Skeletal muscle tissue (tissue), 3 donors: ENCODE measurements at regions not wholly inside any gene's neighbourhood (a gene's known extent, or its start where the extent isn't known, plus 50 kb on each side); places are given as distances from the start of the nearest gene placed in this dataset.

Experiments
- H3K27ac ChIP-seq: one replicate; pipeline ENCODE4 v1.7.0; 2013; ENCODE audit warnings: mild to moderate bottlenecking, low read depth, low read length, inconsistent platforms
- H3K27me3 ChIP-seq, 3 donors: one replicate each; pipeline ENCODE4 v1.7.0; 2013; ENCODE audit warnings: low read length in 3 of 3; ENCODE audit not compliant: control insufficient read depth in 3 of 3, insufficient read depth in 3 of 3
- H3K36me3 ChIP-seq, 3 donors: one replicate each; pipeline ENCODE4 v1.7.0; 2013; ENCODE audit warnings: low read length in 3 of 3; ENCODE audit not compliant: control insufficient read depth in 3 of 3, insufficient read depth in 3 of 3
- H3K4me1 ChIP-seq, 3 donors: one replicate each; pipeline ENCODE4 v1.7.0; 2013; ENCODE audit warnings: low read length in 3 of 3, mild to moderate bottlenecking in 3 of 3; ENCODE audit not compliant: control insufficient read depth in 3 of 3, insufficient read depth in 3 of 3
- H3K4me3 ChIP-seq, 3 donors: one replicate each; pipeline ENCODE4 v1.7.0; 2013; ENCODE audit warnings: low read length in 3 of 3
- H3K9ac ChIP-seq, 3 donors: one replicate each; pipeline ENCODE4 v1.7.0; 2013; ENCODE audit warnings: low read length in 3 of 3, mild to moderate bottlenecking in 3 of 3, moderate library complexity in 2 of 3, low read depth in 1 of 3
- H3K9me3 ChIP-seq, 3 donors: one replicate each; pipeline ENCODE4 v1.7.0; 2013; ENCODE audit warnings: low read length in 3 of 3; ENCODE audit not compliant: control insufficient read depth in 3 of 3
- donor health status: Osteomylitis.

DNA sequence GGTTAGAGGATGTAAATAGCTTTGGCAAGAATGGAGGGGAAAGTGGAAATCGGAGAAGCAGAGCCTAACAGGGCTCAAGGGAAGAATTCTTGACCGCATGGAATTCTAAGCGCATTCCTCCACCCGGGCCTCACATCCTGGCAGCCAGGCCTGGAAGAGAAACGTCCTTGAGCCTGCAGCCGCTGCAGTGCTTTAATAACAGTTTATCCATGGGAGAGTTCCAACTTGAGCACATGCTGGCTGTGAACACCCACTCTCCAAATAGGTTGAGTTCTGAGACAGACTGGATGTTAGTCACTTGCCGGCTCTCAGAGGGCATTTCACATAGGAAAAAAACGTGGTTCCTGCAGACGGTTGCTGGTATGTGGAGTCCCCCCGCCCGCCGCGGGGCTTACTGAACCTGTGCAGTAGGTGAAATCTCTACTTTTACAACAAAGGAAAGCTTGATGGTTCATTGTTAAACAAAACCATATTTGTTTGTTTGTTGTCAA is 61.4 kb upstream of the STEAP1B start:
- no peaks in the 10 kb centered on the region for H3K9me3 ChIP-seq
- H3K9ac ChIP-seq: peak overlapping the region; percentile 34 to 66 (median 45)
- H3K36me3 ChIP-seq: no peaks in the 10 kb centered on the region
- peaks cover 0 to 4% (median 0%) of the 10 kb centered on the region in 3 donors for H3K27me3 ChIP-seq
- H3K27ac ChIP-seq: peak overlapping the region; percentile 59
- H3K4me3 ChIP-seq: peak overlapping the region in 2 of 3 donors; percentile 8 to 49
- peaks cover 46 to 54% (median 51%) of the 10 kb centered on the region in 3 donors for H3K4me1 ChIP-seq

GRCh38 chr7:22559829-22560489 is 60.0 kb upstream of the STEAP1B start:
- Histone ChIP-seq H3K4me3 (no peak overlapping the region), H3K4me1 (peaks cover 38 to 43% (median 43%) of the 10 kb centered on the region in 3 donors), H3K27me3 (peaks cover 0 to 8% (median 4%) of the 10 kb centered on the region in 3 donors), H3K9ac (no peak overlapping the region), H3K36me3 (no peaks in the 10 kb centered on the region), H3K27ac (no peak overlapping the region), H3K9me3 (no peaks in the 10 kb centered on the region)

- Histone ChIP-seq H3K4me1 (peaks cover 15 to 16% (median 16%) of the 10 kb centered on the region in 3 donors), H3K9ac (no peak overlapping the region), H3K9me3 (no peaks in the 10 kb centered on the region), H3K27me3 (peaks cover 4 to 21% (median 20%) of the 10 kb centered on the region in 3 donors), H3K27ac (no peak overlapping the region), H3K4me3 (no peak overlapping the region), H3K36me3 (no peaks in the 10 kb centered on the region)
Observed at GRCh38 chr7:22557167-22557566, 57.2 kb upstream of the STEAP1B start.

DNA sequence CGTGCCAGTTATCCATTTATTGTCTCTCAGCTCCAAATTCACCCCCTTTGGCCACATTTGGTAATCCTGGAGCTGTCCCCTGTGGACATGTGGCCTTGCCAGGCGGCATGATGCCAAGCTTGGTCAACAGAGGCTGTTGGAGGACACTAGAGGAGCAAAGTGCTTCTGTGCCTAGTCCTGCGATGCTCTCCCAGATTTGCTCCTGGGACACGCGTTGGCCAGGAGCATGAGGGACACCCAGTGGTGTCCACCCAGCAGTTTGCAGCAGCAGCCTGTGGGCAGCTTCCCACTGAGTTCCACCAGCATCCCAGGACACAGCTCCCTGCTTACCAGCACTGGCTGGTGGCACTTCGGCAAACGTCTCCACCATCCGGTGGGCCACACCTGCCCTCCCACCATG is 55.5 kb upstream of the STEAP1B start:
- Histone ChIP-seq H3K4me1 (peaks cover 4 to 5% (median 4%) of the 10 kb centered on the region in 3 donors), H3K9ac (no peak overlapping the region), H3K4me3 (no peak overlapping the region), H3K36me3 (no peaks in the 10 kb centered on the region), H3K27ac (no peak overlapping the region), H3K27me3 (peaks cover 8 to 33% (median 24%) of the 10 kb centered on the region in 3 donors), H3K9me3 (no peaks in the 10 kb centered on the region)

- Histone ChIP-seq H3K4me1 (peaks cover 0 to 8% (median 6%) of the 10 kb centered on the region in 3 donors), H3K4me3 (no peak overlapping the region), H3K36me3 (no peaks in the 10 kb centered on the region), H3K9ac (no peak overlapping the region), H3K27ac (no peak overlapping the region), H3K27me3 (peaks cover 21 to 45% (median 35%) of the 10 kb centered on the region in 3 donors), H3K9me3 (no peaks in the 10 kb centered on the region)
Observed at GRCh38 chr7:22554184-22554583, 54.2 kb upstream of the STEAP1B start.

- H3K27me3 ChIP-seq: peaks cover 24 to 51% (median 38%) of the 10 kb centered on the region in 3 donors
- H3K27ac ChIP-seq: no peak overlapping the region
- no peak overlapping the region for H3K4me3 ChIP-seq
- H3K9ac ChIP-seq: no peak overlapping the region
- peaks cover 0 to 8% (median 6%) of the 10 kb centered on the region in 3 donors for H3K4me1 ChIP-seq
- no peaks in the 10 kb centered on the region for H3K9me3 ChIP-seq
- H3K36me3 ChIP-seq: no peaks in the 10 kb centered on the region
Observed at GRCh38 chr7:22551768-22552513, 52.0 kb upstream of the STEAP1B start.

DNA sequence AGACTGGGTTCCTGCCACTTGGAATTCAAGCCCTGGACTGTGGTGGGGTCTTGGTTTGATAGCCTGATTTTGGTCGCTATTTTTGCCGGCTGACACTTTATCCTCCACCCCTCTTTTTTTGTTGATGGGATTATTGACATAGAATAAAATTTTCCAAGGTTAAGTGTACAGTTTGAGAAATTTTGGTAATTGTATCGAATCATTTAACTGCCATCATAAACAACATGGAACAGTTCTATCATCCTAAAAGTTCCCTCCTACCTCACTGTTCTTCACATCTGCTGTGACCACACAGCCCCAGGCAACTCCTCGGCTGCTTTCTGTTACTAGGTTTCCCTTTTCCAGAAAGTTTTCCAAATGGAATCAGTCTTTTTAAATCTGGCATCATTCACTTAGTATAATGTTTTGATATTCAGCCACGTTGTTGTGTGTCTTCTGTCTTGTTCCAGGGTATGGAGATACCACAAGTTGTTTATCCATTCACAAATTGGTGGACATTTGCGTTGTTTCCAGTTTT is 50.6 kb upstream of the STEAP1B start:
- Histone ChIP-seq H3K9ac (no peak overlapping the region), H3K9me3 (no peaks in the 10 kb centered on the region), H3K27ac (no peak overlapping the region), H3K4me1 (peaks cover 0 to 8% (median 6%) of the 10 kb centered on the region in 3 donors), H3K36me3 (no peaks in the 10 kb centered on the region), H3K4me3 (no peak overlapping the region), H3K27me3 (peaks cover 24 to 50% (median 38%) of the 10 kb centered on the region in 3 donors)

DNA sequence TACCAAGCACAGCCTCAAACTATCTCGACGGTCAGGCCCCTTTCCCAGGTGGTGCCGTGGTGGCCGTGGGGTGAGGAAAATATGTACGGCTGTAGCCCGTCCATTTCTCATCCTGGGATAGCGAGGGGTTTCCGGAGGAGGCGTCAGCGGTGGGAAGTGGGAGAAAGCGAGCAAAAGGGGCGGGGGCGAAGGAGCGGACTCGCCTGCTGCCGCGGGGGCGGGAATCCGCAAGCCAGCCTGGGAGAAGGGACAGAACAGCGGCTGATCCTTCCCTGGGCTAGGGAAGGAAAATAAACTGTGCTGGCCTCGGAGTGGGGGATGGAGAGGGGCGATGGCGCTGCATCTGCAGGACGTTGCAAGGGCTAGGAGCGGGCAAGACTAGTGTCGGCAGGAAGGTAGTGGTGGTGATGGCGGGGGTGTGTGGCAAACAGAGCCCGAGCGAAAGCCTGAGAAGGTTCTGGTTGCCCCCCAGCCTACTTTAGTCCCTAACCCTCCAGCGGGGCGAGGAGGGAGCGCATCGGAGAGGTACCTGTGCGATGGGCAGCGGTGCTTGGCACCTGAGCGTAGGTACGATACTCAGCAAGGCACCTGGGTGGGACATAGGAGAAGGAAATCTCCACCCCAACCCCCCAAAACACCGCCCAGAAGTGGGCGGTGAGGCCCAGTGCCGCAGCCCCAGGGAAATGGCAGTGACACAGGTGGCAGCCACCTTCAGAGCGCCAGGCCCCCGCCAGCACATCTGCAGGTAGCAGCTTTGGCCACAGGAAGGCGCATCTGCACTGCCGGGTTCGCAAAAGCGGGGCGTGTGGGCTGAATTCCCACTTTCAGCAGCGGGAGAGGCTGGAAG is 49.9 kb upstream of the STEAP1B start:
- Histone ChIP-seq H3K36me3 (no peaks in the 10 kb centered on the region), H3K9me3 (no peaks in the 10 kb centered on the region), H3K4me1 (peaks cover 0 to 8% (median 6%) of the 10 kb centered on the region in 3 donors), H3K9ac (no peak overlapping the region), H3K27ac (no peak overlapping the region), H3K4me3 (peak overlapping the region; percentile 9 to 41 (median 34)), H3K27me3 (peaks cover 24 to 47% (median 35%) of the 10 kb centered on the region in 3 donors)
